Activated gamma-delta T cell treated with anti-CD3 and anti-CD28 coated beads, Interleukin-2, amount 50 U/mL, for 16 hours (primary cell): ENCODE measurements at regions not wholly inside any gene's neighbourhood (a gene's known extent, or its start where the extent isn't known, plus 50 kb on each side); places are given as distances from the start of the nearest gene placed in this dataset.
"Not testable (repeated sequence)": the region's sequence is repeated elsewhere in the genome, so short reads cannot be mapped to it uniquely, and the experiment has no call there.

ENCODE experiments used
- DNase-seq: peaks from one replicate; pipeline ENCODE4 v3.0.0-alpha.2; 2020; ENCODE audit warnings: low read depth

- no peak for DNase-seq
These were observed 139.6 kb downstream of the MYLK4 start for GRCh38 chr6:2611092-2611491.

- DNase-seq: no peak
These were observed 142.2 kb downstream of the MYLK4 start for GRCh38 chr6:2608503-2608902.

GRCh38 chr6:2600363-2600762 is 150.4 kb downstream of the MYLK4 start:
- DNase-seq: no peak

GRCh38 chr6:2599817-2600216 is 150.9 kb downstream of the MYLK4 start:
- DNase-seq: no peak

- DNase-seq: no peak
These were observed 151.9 kb downstream of the MYLK4 start for GRCh38 chr6:2598867-2599266.

- DNase-seq: no peak
These were observed 152.7 kb downstream of the MYLK4 start for GRCh38 chr6:2597991-2598390.

- not testable (repeated sequence) for DNase-seq
These were observed 153.3 kb downstream of the MYLK4 start for GRCh38 chr6:2597457-2597856.

GRCh38 chr6:2596222-2596621 is 154.5 kb downstream of the MYLK4 start:
- DNase-seq: no peak

GRCh38 chr6:2594868-2595267 is 155.9 kb downstream of the MYLK4 start:
- DNase-seq: no peak

- DNase-seq: no peak
These were observed 157.6 kb downstream of the MYLK4 start for GRCh38 chr6:2593167-2593566.

GRCh38 chr6:2589171-2589661 is 161.5 kb downstream of the MYLK4 start:
- DNase-seq: no peak

GRCh38 chr6:2583459-2583858 is 167.3 kb downstream of the MYLK4 start:
- no peak for DNase-seq

- DNase-seq: no peak
These were observed 168.5 kb downstream of the MYLK4 start for GRCh38 chr6:2582268-2582667.

- DNase-seq: no peak
These were observed 169.1 kb downstream of the MYLK4 start for GRCh38 chr6:2581611-2582010.

- no peak for DNase-seq
These were observed 169.7 kb downstream of the MYLK4 start for GRCh38 chr6:2581011-2581410.

GRCh38 chr6:2579804-2580570 is 170.7 kb downstream of the MYLK4 start:
- no peak for DNase-seq

GRCh38 chr6:2579241-2579761 is 171.4 kb downstream of the MYLK4 start:
- DNase-seq: no peak

GRCh38 chr6:2578767-2579166 is 172.0 kb downstream of the MYLK4 start:
- no peak for DNase-seq

- DNase-seq: no peak
These were observed 174.2 kb downstream of the MYLK4 start for GRCh38 chr6:2576499-2576898.

- DNase-seq: no peak
These were observed 175.5 kb downstream of the MYLK4 start for GRCh38 chr6:2575236-2575635.

GRCh38 chr6:2569420-2569819 is 181.3 kb downstream of the MYLK4 start:
- DNase-seq: not testable (repeated sequence)

GRCh38 chr6:2566048-2566447 is 184.7 kb downstream of the MYLK4 start:
- DNase-seq: no peak

- DNase-seq: no peak
These were observed 185.2 kb downstream of the MYLK4 start for GRCh38 chr6:2565499-2565898.

- no peak for DNase-seq
These were observed 187.1 kb downstream of the MYLK4 start for GRCh38 chr6:2563635-2564034.
